ENCODE measurements at regions not wholly inside any gene's neighbourhood (a gene's known extent, or its start where the extent isn't known, plus 50 kb on each side); places are given as distances from the start of the nearest gene placed in this dataset.

DNA sequence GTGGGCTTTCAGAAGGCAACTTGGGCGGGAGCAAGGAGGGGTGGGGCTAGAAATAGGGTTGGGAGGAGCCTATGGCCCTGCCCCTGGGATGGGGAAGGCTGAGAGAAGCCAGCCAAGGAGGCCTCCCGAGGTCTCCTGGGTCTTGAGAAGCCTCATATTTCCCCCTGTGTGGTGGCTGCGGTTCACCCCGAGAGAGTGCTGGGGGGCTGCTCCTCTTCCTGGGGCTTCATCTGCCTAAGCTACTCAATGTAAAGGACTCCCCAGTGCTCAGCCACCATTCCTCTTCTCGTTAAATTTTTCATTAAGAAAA, 174.3 kb downstream of the SMAD6 start:
- TF ChIP-seq POLR2A (IDR thresholded peaks at IDR 0.05; ENCODE audit: low read length) = no peak
- TF ChIP-seq GATA1 (IDR thresholded peaks at IDR 0.05; ENCODE audit: low read depth, low read length) = no peak
